Upper lobe of left lung (tissue), 4 donors: ENCODE measurements at regions not wholly inside any gene's neighbourhood (a gene's known extent, or its start where the extent isn't known, plus 50 kb on each side); places are given as distances from the start of the nearest gene placed in this dataset.

Experiments used
- EP300 ChIP-seq, 4 donors: sonication (generic); formaldehyde crosslinking; IDR thresholded peaks; one replicate each; pipeline ENCODE4 v1.5.1; 2017; ENCODE audit warnings: antibody characterized with exemption in 4 of 4, control low read depth in 2 of 4
- POLR2A ChIP-seq, 4 donors: fragments of 450-650 bp; IDR thresholded peaks; one replicate each; pipeline ENCODE4 v1.5.1; 2016 to 2017; ENCODE audit warnings: antibody characterized with exemption in 4 of 4, mild to moderate bottlenecking in 2 of 4
- POLR2AphosphoS5 ChIP-seq, 2 donors: sonication (generic); formaldehyde crosslinking; IDR thresholded peaks; one replicate each; pipeline ENCODE4 v1.5.1; 2017; ENCODE audit warnings: antibody characterized with exemption in 2 of 2

DNA sequence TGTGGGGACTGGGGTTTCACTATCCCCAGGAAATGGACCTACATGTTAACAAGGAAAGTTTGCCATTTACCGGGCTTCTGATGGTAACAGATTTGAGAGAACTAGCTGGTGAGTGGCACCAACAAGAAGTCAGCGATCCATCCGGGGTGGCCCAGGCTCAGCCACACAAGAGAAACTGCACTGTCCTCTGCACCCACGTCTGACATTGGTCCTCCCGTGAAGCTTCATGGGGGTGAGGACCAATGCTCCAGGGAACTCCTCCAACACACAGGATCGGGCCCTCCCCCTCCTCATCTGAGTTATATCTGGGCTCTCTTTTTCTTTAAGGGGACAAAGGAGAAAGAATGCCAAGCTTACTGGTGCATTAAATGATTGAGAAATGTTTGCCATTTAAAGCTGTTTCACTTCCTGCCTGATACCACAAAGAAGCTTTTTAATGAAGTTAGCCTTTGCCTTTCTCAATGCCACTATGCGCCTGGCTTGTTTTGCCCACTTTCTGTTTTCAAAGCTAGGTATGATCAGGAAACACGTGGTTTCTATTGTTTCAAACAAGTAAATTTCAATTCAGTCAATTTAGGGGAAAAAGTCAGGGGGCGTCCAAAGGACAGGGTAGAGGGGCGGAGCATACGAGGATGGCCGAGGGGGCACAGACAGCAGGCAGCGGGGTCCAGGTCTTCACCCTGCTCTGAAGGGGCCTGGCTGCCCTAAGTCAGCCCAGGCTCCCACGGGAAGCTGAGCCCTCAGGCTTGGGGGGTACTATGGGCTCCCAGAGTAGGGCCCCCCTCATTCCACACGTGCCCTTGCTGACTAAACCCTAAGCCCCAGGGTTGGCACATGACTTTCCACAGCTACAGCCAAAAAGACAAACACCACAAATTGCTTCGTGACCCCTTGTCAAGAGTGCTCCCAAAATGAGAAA lies 204.0 kb upstream of the ID2 start:
- TF ChIP-seq EP300 (IDR thresholded peaks at IDR 0.05) (no peak), POLR2AphosphoS5 (IDR thresholded peaks at IDR 0.05) (no peak), POLR2A (IDR thresholded peaks at IDR 0.05) (no peak)
